ENCODE measurements at regions not wholly inside any gene's neighbourhood (a gene's known extent, or its start where the extent isn't known, plus 50 kb on each side); places are given as distances from the start of the nearest gene placed in this dataset.
"Not testable (repeated sequence)": the region's sequence is repeated elsewhere in the genome, so short reads cannot be mapped to it uniquely, and the experiment has no call there.

DNA sequence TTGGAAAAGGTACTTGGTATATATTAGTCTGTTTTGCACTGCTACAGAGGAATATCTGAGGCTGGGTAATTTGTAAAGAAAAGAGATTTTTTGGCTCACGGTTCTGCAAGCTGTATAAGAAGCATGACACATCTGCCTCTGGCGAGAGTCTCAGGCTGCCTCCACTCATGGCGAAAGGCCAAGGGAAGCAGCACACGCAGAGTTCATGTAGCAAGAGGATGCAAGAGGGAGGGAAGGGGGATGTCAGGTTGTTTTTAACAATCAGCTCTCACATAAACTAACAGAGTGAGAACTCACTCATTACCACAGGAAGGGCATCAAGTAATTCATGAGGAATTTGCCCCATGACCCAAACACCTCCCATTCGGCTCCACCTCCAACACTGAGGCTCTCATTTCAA is 484.8 kb upstream of the DPP6 start:
- Histone ChIP-seq H3K4me3 (ENCODE audit: low read length) (no peak overlapping the region), H3K9me3 (replicated peaks; ENCODE audit: control insufficient read depth, low read depth, low read length) (peaks cover 15% of the 10 kb centered on the region), H3K27me3 (ENCODE audit: control insufficient read depth, insufficient read depth, low read length) (no peaks in the 10 kb centered on the region), H3K4me1 (ENCODE audit: control insufficient read depth, insufficient read depth, low read length) (no peaks in the 10 kb centered on the region), H3K36me3 (ENCODE audit: control insufficient read depth, insufficient read depth, low read length) (no peaks in the 10 kb centered on the region), H3K27ac (ENCODE audit: low read length) (no peak overlapping the region)
- peak; percentile 88 for DNase-seq
- 50% methylated on average over 1 of the region's 5 CpGs for WGBS (ENCODE audit: insufficient coverage)

DNA sequence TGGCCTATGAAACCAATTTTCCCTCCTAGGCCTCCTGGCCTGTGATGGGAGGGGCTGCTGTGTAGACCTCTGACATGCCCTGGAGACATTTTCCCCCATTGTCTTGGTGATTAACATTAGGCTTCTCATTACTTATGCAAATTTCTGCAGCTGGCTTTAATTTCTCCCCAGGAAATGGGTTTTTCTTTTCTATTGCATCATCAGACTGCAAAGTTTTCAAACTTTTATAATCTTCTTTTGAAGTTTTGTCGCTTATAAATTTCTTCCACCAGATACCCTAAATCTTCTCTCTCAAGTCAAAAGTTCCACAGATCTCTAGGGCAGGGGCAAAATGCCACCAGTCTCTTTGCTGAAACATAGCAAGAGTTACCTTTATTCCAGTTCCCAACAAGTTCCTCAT is 482.7 kb upstream of the DPP6 start:
- H3K4me1 ChIP-seq (ENCODE audit: control insufficient read depth, insufficient read depth, low read length); H3K36me3 ChIP-seq (ENCODE audit: control insufficient read depth, insufficient read depth, low read length); H3K4me3 ChIP-seq (ENCODE audit: low read length); H3K27ac ChIP-seq (ENCODE audit: low read length); H3K27me3 ChIP-seq (ENCODE audit: control insufficient read depth, insufficient read depth, low read length); DNase-seq: not testable (repeated sequence)
- 83% methylated on average over 1 of the region's 1 CpG for WGBS (ENCODE audit: insufficient coverage)
- H3K9me3 ChIP-seq (replicated peaks; ENCODE audit: control insufficient read depth, low read depth, low read length) = peaks cover 16% of the 10 kb centered on the region

DNA sequence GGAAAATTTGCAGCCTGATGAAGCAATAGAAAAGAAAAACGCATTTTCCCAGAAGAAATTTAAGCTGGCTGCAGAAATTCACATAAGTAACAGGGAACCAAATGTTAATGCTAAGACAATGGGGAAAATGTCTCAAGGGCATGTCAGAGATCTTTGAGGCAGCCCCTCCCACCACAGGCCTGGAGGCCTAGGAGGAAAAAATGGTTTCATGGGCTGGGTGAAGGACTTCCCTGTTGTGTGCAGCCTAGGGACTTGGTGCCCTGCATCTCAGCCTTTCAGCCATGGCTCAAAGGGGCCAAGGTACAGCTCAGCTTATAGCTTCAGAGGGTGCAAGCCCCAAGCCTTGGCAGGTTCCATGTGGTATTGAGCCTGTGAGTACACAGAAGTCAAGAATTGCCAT is 476.1 kb upstream of the DPP6 start:
- H3K4me1 ChIP-seq (ENCODE audit: control insufficient read depth, insufficient read depth, low read length) = no peaks in the 10 kb centered on the region
- H3K9me3 ChIP-seq (replicated peaks; ENCODE audit: control insufficient read depth, low read depth, low read length) = peaks cover 19% of the 10 kb centered on the region
- DNase-seq = no peak
- no peak overlapping the region for H3K4me3 ChIP-seq (ENCODE audit: low read length)
- no peaks in the 10 kb centered on the region for H3K36me3 ChIP-seq (ENCODE audit: control insufficient read depth, insufficient read depth, low read length)
- no peaks in the 10 kb centered on the region for H3K27me3 ChIP-seq (ENCODE audit: control insufficient read depth, insufficient read depth, low read length)
- H3K27ac ChIP-seq (ENCODE audit: low read length) = no peak overlapping the region
- WGBS (ENCODE audit: insufficient coverage) = no CpG with 5 or more reads among the region's 1 CpG

DNA sequence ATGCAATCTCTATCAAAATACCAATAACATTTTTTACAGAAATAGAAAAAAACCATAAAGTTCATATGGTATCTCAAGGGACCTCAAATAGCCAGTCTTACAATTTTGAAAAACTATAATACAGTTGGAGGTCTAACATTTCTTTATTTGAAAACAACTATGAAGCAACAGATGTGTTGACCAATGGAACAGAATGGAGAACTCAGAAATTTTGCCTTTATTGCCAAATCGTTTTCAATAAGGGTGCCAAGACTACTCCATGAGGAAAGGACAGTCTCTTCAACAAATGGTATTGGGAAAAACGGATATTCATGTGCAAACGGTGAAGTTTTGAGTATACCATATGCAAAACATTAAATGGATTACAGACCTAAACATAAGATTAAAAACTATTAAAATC is 470.8 kb upstream of the DPP6 start:
- Histone ChIP-seq H3K36me3 (ENCODE audit: control insufficient read depth, insufficient read depth, low read length) (no peaks in the 10 kb centered on the region), H3K4me1 (ENCODE audit: control insufficient read depth, insufficient read depth, low read length) (no peaks in the 10 kb centered on the region), H3K4me3 (ENCODE audit: low read length) (no peak overlapping the region), H3K27ac (ENCODE audit: low read length) (no peak overlapping the region), H3K9me3 (replicated peaks; ENCODE audit: control insufficient read depth, low read depth, low read length) (peaks cover 9% of the 10 kb centered on the region), H3K27me3 (ENCODE audit: control insufficient read depth, insufficient read depth, low read length) (no peaks in the 10 kb centered on the region)
- WGBS (ENCODE audit: insufficient coverage) = no CpG with 5 or more reads among the region's 3 CpGs
- DNase-seq = peak; percentile 57

DNA sequence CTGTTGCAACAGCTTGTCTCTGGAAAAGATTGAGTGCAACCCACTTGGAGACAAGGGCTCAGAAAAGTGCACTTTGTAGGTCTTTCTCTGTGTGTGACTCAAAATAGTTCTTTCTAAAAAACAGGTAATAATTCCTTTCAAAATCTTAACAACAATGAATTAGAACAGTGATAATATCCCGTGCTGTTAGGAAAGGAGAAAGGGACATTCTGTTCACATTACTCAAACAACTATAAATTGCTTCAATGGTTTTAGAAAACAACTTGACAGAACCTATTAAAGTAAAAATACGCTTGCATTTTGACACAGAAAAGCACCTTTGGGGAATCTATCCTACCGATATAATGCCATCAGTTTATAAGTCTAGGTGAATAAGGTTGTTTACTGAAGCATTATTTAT is 468.1 kb upstream of the DPP6 start:
- Histone ChIP-seq H3K9me3 (replicated peaks; ENCODE audit: control insufficient read depth, low read depth, low read length) (no peaks in the 10 kb centered on the region), H3K36me3 (ENCODE audit: control insufficient read depth, insufficient read depth, low read length) (no peaks in the 10 kb centered on the region), H3K27ac (ENCODE audit: low read length) (no peak overlapping the region), H3K27me3 (ENCODE audit: control insufficient read depth, insufficient read depth, low read length) (no peaks in the 10 kb centered on the region), H3K4me3 (ENCODE audit: low read length) (no peak overlapping the region), H3K4me1 (ENCODE audit: control insufficient read depth, insufficient read depth, low read length) (no peaks in the 10 kb centered on the region)
- no CpG with 5 or more reads among the region's 3 CpGs for WGBS (ENCODE audit: insufficient coverage)
- DNase-seq = no peak

DNA sequence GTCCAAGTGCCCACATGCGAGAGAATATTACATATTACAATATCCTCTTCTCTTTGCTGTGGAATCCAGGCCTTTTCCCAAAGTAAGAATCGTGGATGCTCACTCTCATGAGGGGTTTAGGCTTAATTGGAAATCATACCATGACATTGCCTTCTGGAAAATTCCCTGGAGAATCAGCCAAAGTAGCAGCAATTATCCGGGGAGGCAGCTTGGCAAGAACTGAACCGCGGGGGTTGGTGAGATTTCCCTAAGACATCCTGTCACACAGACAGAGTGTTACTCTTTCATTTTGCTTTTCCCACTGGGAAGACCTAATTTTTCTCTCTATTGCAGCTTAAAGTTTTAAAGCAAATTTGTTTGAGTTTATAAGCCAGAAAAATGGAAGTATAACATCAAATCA is 463.6 kb upstream of the DPP6 start:
- Histone ChIP-seq H3K9me3 (replicated peaks; ENCODE audit: control insufficient read depth, low read depth, low read length) (no peaks in the 10 kb centered on the region), H3K27me3 (ENCODE audit: control insufficient read depth, insufficient read depth, low read length) (no peaks in the 10 kb centered on the region), H3K27ac (ENCODE audit: low read length) (no peak overlapping the region), H3K4me1 (ENCODE audit: control insufficient read depth, insufficient read depth, low read length) (no peaks in the 10 kb centered on the region), H3K36me3 (ENCODE audit: control insufficient read depth, insufficient read depth, low read length) (no peaks in the 10 kb centered on the region), H3K4me3 (ENCODE audit: low read length) (no peak overlapping the region)
- no peak for DNase-seq
- WGBS (ENCODE audit: insufficient coverage) = 50% methylated on average over 1 of the region's 5 CpGs

DNA sequence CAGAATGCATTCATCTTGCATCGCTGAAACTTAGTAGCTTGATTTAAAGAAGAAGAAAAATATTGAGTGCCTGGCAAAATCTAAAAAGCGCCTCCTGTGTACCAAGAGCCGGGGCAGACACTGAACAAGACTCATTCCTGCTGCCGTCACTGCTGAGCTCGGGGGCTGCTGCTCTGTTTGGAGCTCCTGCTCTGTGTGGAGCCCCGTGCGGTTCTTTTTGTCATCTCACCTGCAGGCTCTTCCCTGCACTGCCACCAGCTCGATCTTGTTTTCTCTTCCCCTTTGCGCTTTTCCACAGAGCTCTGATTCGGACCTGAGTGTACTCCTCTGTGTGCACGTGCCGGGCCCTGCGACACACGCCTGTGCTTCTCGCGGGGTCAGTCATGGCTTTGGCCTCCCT is 462.1 kb upstream of the DPP6 start:
- Histone ChIP-seq H3K4me3 (ENCODE audit: low read length) (no peak overlapping the region), H3K36me3 (ENCODE audit: control insufficient read depth, insufficient read depth, low read length) (no peaks in the 10 kb centered on the region), H3K27ac (ENCODE audit: low read length) (no peak overlapping the region), H3K27me3 (ENCODE audit: control insufficient read depth, insufficient read depth, low read length) (no peaks in the 10 kb centered on the region), H3K4me1 (ENCODE audit: control insufficient read depth, insufficient read depth, low read length) (no peaks in the 10 kb centered on the region), H3K9me3 (replicated peaks; ENCODE audit: control insufficient read depth, low read depth, low read length) (peaks cover under 1% of the 10 kb centered on the region)
- DNase-seq = no peak
- 69% methylated on average over 15 of the region's 16 CpGs for WGBS (ENCODE audit: insufficient coverage)

DNA sequence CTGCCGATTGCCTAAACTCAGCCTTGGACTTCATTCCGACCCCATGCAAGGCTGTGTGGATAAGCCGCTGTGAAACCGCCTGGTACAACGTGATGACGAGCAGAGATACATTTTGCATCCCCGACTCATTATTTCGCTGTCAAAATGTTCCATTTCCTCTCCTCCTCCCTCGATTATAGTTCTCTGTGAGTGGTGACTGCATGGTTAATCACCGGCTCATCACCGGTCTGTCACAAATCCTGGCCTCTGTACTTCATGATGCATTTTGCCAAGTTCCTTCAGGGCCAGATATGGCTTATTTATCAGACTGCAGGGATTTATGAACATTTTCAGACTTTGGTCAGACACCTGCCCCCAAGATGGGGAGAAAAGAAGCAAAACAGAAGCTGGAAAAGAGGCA is 461.6 kb upstream of the DPP6 start:
- DNase-seq = no peak
- Histone ChIP-seq H3K27me3 (ENCODE audit: control insufficient read depth, insufficient read depth, low read length) (no peaks in the 10 kb centered on the region), H3K36me3 (ENCODE audit: control insufficient read depth, insufficient read depth, low read length) (no peaks in the 10 kb centered on the region), H3K9me3 (replicated peaks; ENCODE audit: control insufficient read depth, low read depth, low read length) (peaks cover 2% of the 10 kb centered on the region), H3K27ac (ENCODE audit: low read length) (no peak overlapping the region), H3K4me1 (ENCODE audit: control insufficient read depth, insufficient read depth, low read length) (no peaks in the 10 kb centered on the region), H3K4me3 (ENCODE audit: low read length) (no peak overlapping the region)
- 89% methylated on average over 11 of the region's 11 CpGs for WGBS (ENCODE audit: insufficient coverage)

DNA sequence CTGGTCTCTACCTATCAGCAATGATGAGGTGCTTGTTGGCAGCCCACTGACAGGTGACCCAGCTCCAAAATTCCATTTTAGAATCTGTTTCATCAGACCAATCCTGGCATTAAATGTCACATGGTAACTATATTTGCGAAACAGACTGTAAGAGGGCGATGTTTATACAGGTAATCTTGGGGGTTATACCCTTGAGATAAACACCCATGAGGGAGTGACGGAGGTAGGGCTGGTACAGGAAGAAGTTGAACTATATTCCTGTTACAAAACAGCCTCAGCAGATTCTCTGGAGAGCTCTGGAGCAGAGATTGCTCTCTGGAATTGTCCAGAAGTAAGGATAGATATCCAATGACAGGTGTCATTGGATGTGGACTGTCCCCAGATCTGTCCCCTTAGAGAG is 444.8 kb upstream of the DPP6 start:
- WGBS (ENCODE audit: insufficient coverage) = no CpG with 5 or more reads among the region's 3 CpGs
- Histone ChIP-seq H3K4me1 (ENCODE audit: control insufficient read depth, insufficient read depth, low read length) (no peaks in the 10 kb centered on the region), H3K36me3 (ENCODE audit: control insufficient read depth, insufficient read depth, low read length) (no peaks in the 10 kb centered on the region), H3K27me3 (ENCODE audit: control insufficient read depth, insufficient read depth, low read length) (no peaks in the 10 kb centered on the region), H3K27ac (ENCODE audit: low read length) (no peak overlapping the region), H3K9me3 (replicated peaks; ENCODE audit: control insufficient read depth, low read depth, low read length) (no peaks in the 10 kb centered on the region), H3K4me3 (ENCODE audit: low read length) (no peak overlapping the region)
- no peak for DNase-seq

DNA sequence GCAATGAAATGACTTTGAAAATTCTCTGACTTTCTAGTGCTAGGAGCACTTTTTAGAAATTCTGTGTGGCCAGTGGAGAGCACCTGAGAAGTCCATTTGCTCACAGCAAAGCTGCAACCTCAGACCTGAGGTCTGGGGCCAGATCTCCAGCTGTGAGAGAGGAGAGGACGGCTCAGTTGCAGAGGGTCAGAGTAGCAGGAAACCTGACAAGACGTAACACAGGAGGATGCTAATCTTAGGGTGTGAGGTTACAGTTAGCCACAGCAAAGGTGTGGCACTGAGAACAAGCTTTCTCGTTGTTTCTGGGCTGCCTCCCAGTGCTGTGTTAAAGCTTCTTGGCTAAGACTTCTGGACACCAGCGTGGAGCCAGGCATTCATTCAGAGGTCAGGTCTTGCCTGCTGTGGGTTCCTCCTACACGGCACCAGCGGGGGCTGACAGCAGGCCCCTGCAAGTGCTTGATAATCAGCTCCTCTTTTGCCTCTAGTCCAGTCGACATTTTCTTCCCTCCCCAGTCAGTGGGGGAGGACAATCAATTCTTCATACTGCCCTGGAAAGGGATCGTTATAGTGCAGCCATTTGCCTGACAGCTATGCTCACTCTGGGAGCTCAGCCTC is 435.4 kb upstream of the DPP6 start:
- H3K4me1 ChIP-seq (ENCODE audit: control insufficient read depth, insufficient read depth, low read length) = no peaks in the 10 kb centered on the region
- H3K27me3 ChIP-seq (ENCODE audit: control insufficient read depth, insufficient read depth, low read length) = no peaks in the 10 kb centered on the region
- no peak overlapping the region for H3K27ac ChIP-seq (ENCODE audit: low read length)
- 9% methylated on average over 8 of the region's 8 CpGs for WGBS (ENCODE audit: insufficient coverage)
- no peaks in the 10 kb centered on the region for H3K9me3 ChIP-seq (replicated peaks; ENCODE audit: control insufficient read depth, low read depth, low read length)
- DNase-seq = no peak
- no peaks in the 10 kb centered on the region for H3K36me3 ChIP-seq (ENCODE audit: control insufficient read depth, insufficient read depth, low read length)
- H3K4me3 ChIP-seq (ENCODE audit: low read length) = no peak overlapping the region

DNA sequence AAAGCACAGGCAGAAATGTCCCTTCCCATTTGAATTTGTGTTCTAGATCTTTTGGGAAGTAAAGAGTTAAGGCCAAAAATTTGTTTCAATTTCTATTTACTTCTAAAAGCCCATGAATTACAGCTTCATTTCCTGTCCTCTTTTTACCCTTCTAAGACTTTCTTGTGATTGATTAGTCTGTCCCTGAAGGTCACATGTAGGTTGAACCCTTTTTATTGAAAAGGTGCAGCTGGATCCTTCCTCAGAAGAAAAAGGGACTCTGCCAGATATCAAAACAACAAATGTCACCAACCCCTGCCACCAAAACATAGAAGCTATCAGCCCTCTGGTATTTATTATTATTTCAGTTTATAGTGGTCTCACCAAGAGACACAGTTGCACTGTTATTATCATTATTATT is 424.9 kb upstream of the DPP6 start:
- Histone ChIP-seq H3K4me3 (ENCODE audit: low read length) (no peak overlapping the region), H3K27ac (ENCODE audit: low read length) (no peak overlapping the region), H3K9me3 (replicated peaks; ENCODE audit: control insufficient read depth, low read depth, low read length) (no peaks in the 10 kb centered on the region), H3K4me1 (ENCODE audit: control insufficient read depth, insufficient read depth, low read length) (no peaks in the 10 kb centered on the region), H3K27me3 (ENCODE audit: control insufficient read depth, insufficient read depth, low read length) (no peaks in the 10 kb centered on the region), H3K36me3 (ENCODE audit: control insufficient read depth, insufficient read depth, low read length) (no peaks in the 10 kb centered on the region)
- no peak for DNase-seq
